HCT116 (cell line): ENCODE measurements at regions not wholly inside any gene's neighbourhood (a gene's known extent, or its start where the extent isn't known, plus 50 kb on each side); places are given as distances from the start of the nearest gene placed in this dataset.

ENCODE experiments used
- EZH2phosphoT487 ChIP-seq: fragments of 200-600 bp; IDR thresholded peaks from 2 replicates; pipeline ENCODE4 v1.6.1; 2018; ENCODE audit warnings: antibody characterized with exemption, borderline replicate concordance
- ZNF274 ChIP-seq: fragments of 200-500 bp; sonication (Bioruptor generic); IDR thresholded peaks from 2 replicates; pipeline ENCODE4 v1.6.1; 2014; ENCODE audit warnings: mild to moderate bottlenecking, low read depth, low read length, inconsistent platforms

DNA sequence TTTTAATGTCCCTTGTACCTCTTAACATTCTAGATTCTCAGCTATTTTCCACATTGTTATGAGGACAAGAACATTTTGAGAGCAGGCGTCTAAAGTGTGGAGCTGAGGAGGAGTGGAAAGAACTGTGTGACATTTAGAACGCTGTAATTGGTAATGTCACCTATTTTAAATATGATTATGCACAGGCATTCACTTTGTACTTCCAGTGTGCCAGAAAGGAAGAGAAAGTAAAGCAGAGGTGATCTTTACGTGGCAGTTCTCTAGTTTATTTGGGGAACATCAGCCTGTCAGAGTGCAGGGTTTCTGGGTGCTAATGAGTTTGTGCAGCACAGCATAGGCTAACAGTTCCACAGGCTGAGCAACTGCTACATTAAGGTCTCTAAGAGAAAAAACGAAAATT lies 498.4 kb upstream of the POM121L12 start:
- TF ChIP-seq EZH2phosphoT487: no peak
- no peak for TF ChIP-seq ZNF274
